HFF-Myc (cell line): ENCODE measurements at regions not wholly inside any gene's neighbourhood (a gene's known extent, or its start where the extent isn't known, plus 50 kb on each side); places are given as distances from the start of the nearest gene placed in this dataset.
"Not testable (repeated sequence)": the region's sequence is repeated elsewhere in the genome, so short reads cannot be mapped to it uniquely, and the experiment has no call there.

Experiments
- DNase-seq: peaks from one replicate; pipeline ENCODE4 v3.0.0-alpha.2; 2011; ENCODE audit warnings: low read depth; ENCODE audit errors: extremely low read depth
- H3K4me3 ChIP-seq: replicated peaks from 2 replicates; pipeline ENCODE4 v1.5.1; 2011; ENCODE audit warnings: low read depth, mild to moderate bottlenecking, control low read depth, low read length
- CTCF ChIP-seq: IDR thresholded peaks from 2 replicates; pipeline ENCODE4 v1.5.1; 2012; ENCODE audit warnings: mild to moderate bottlenecking, low read depth, low read length, control low read depth; ENCODE audit errors: missing control alignments

- no peak overlapping the region for H3K4me3 ChIP-seq
- DNase-seq: no peak
- TF ChIP-seq CTCF: no peak
These were observed 323.9 kb upstream of the RORB start for GRCh38 chr9:74173284-74173683.

GRCh38 chr9:74197771-74198170 is 299.4 kb upstream of the RORB start:
- DNase-seq, H3K4me3 ChIP-seq: not testable (repeated sequence)

GRCh38 chr9:74205056-74205455 is 292.1 kb upstream of the RORB start:
- DNase-seq: no peak
- TF ChIP-seq CTCF: no peak
- H3K4me3 ChIP-seq: no peak overlapping the region

GRCh38 chr9:74218385-74219063 is 278.6 kb upstream of the RORB start:
- TF ChIP-seq CTCF: no peak
- no peak for DNase-seq
- H3K4me3 ChIP-seq: no peak overlapping the region

GRCh38 chr9:74220327-74220726 is 276.8 kb upstream of the RORB start:
- no peak for DNase-seq
- TF ChIP-seq CTCF: no peak
- no peak overlapping the region for H3K4me3 ChIP-seq

- TF ChIP-seq CTCF: no peak
- H3K4me3 ChIP-seq: no peak overlapping the region
- no peak for DNase-seq
These were observed 260.3 kb upstream of the RORB start for GRCh38 chr9:74236857-74237256.

- DNase-seq: no peak
- no peak for TF ChIP-seq CTCF
- no peak overlapping the region for H3K4me3 ChIP-seq
These were observed 251.2 kb upstream of the RORB start for GRCh38 chr9:74245866-74246497.
